LNCAP (cell line): ENCODE measurements at regions not wholly inside any gene's neighbourhood (a gene's known extent, or its start where the extent isn't known, plus 50 kb on each side); places are given as distances from the start of the nearest gene placed in this dataset.

Experiments used
- TF ChIP-seq, protein P1 (sequence below): fragments of 450-650 bp; IDR thresholded peaks from 2 replicates; pipeline ENCODE4 v1.5.1; 2017; ENCODE audit warnings: mild to moderate bottlenecking

DNA sequence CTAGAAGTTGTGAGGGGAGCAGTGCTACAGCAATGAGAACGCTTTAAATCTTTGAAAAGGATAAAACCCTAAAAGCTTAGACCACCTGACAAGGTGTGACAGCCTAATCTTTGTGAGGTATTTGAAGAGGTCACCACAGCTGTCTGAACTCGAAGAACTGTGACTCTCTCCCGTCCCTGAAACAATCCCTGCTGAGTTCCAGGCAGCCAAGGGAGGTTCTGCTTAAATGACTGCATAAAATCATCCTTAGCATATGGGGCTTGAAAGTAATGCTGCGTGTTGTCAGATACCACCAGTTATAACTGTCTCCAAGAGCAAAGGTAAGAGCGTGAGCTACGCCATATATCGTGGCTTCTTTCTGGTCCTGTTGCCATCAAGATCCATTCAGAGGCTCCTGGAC, 696.3 kb downstream of the PCDH7 start:
- TF ChIP-seq, protein P1, sequence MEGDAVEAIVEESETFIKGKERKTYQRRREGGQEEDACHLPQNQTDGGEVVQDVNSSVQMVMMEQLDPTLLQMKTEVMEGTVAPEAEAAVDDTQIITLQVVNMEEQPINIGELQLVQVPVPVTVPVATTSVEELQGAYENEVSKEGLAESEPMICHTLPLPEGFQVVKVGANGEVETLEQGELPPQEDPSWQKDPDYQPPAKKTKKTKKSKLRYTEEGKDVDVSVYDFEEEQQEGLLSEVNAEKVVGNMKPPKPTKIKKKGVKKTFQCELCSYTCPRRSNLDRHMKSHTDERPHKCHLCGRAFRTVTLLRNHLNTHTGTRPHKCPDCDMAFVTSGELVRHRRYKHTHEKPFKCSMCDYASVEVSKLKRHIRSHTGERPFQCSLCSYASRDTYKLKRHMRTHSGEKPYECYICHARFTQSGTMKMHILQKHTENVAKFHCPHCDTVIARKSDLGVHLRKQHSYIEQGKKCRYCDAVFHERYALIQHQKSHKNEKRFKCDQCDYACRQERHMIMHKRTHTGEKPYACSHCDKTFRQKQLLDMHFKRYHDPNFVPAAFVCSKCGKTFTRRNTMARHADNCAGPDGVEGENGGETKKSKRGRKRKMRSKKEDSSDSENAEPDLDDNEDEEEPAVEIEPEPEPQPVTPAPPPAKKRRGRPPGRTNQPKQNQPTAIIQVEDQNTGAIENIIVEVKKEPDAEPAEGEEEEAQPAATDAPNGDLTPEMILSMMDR: no peak

DNA sequence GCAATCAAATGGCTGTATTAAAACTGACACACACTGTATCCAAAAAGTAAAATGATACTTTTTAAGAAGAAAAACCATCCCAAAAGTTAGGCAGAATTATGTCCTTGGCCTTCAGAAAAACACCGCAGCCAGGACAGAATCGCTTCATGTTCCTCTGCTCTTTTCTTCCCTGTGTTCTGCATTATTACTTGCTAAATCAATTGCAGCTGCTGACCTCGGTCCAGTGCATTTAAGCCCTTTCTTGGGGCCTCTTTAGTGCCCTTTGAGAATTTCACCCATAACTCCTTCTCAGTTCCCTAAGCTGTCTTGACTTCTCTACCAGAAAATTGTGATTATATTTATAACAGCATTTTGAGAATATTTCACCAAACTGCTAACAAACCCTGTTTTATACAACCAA, 696.9 kb downstream of the PCDH7 start:
- TF ChIP-seq, protein P1: no peak

DNA sequence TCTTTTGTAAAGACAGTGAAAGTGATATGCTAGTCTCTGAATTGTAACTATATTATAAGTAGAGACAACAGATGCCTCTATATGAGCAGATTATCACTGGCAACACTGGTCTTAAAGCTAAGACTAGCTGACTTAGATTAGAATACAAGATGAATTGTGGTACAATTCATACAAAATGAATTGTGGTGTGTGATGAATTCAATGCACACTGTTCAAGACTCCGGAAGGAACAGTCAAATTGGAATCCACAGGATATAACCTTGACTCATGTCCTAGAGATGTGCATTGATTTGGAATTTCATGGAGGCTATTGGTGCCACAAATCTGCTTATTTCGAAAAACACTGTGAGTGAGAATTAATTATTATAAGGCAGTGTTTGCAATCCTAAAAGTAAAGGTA, 701.8 kb downstream of the PCDH7 start:
- TF ChIP-seq, protein P1: no peak

DNA sequence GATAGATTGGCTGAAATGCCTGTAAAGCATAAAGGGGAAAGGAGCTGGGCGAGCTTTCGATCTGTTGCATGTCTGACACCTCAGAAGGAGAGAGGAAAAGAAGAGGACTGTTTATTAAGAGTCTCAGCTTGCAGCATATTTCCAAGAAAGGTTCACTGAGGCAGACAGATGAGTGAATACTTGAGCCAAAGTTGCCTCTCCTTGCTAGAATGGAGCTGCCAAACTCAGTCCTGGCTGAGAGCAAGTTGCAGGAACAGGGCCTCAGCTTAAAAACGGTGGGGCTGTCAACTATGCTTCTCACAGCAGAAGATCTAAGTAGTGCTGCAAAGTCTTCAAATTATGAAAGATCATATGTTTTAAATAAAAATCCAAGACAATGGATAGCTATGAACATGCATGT, 707.5 kb downstream of the PCDH7 start:
- TF ChIP-seq, protein P1: no peak

DNA sequence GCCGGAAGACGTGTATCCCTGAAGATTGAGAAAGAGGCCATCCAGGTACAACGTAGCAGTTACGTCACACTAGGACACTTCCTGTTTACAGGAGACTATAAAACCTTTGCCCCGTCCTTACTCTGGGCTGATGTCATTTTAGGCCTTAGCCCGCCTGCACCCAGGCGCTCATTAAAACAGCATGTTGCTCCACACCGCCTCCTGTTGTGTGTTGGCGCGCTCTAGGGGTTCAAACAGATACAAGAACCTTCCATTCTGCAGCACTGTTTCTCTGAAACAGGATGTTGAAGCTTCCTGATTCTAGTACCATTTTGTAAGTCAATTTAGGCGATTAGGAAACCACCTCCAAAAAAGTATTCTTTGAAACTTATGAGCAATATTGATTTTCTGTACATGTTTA, 722.1 kb downstream of the PCDH7 start:
- TF ChIP-seq, protein P1: no peak

DNA sequence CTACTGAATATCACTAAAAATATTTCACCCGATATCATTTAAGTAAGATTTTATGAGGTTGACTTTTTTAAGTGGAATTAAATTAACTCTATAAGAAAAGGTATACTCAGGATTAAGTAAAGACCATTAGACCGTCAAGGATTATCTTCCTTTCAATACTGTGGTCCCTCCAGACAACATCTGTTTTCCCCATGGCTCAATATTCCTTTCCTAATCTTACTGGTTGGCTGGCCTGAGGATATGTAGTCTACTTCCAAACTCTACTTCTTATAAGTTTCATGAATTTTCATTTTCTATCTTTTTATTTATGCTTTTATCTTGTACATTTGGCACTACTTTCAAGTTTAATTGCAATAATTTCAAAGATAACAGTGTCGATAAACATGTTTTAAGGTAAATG, 725.4 kb downstream of the PCDH7 start:
- TF ChIP-seq, protein P1: no peak

DNA sequence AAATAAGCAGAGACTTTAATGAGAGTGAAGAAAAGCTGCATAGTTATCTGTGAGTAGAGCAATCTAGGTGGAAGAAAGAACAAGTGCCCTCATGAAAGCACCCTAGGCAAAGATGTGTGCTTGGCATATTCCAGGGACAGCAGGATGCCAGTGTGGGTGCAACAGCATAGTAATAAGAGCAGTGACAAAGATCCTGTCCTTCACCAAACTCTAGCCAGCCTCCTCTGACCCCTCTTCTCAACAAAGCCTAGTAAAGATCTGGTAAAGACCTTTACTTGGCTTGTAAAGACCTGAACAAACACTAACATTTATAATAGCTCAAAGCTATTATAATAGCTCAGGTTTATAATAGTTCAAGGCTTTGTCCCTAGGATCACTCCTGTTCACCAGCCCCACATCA, 735.4 kb downstream of the PCDH7 start:
- TF ChIP-seq, protein P1: no peak

DNA sequence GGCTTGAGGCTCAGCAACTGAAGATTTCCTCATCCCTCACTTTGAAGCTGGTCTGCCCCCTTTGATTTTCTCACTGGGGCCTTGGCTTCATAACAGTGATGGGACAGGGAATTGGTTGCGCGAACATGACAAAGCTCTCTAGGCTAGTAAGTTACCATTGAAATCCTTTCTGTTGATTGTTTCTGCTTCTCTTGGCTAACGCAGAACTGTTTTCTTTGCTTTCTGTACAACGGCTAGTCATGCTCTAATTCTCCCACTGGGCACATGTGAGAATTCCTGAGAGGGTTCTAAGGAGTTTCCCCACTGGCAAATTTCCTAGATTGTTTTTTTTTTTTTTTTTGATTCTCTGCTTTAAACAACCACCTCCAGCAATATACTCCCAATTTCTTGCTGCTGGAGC, 738.6 kb downstream of the PCDH7 start:
- TF ChIP-seq, protein P1: no peak
